NCI-H2171 treated with DMSO at 0.1 percent for 48 hours (cell line): ENCODE measurements at regions not wholly inside any gene's neighbourhood (a gene's known extent, or its start where the extent isn't known, plus 50 kb on each side); places are given as distances from the start of the nearest gene placed in this dataset.

Source experiments
- DNase-seq: peaks from one replicate; lab custom pipeline; 2025; lab: John Stamatoyannopoulos, UW

- no peak for DNase-seq
Observed at GRCh38 chr20:39633689-39634088, 671.5 kb downstream of the DHX35 start.

- no peak for DNase-seq
Observed at GRCh38 chr20:39632757-39633156, 670.6 kb downstream of the DHX35 start.

GRCh38 chr20:39632176-39632575 lies 670.0 kb downstream of the DHX35 start:
- DNase-seq = no peak

- no peak for DNase-seq
Observed at GRCh38 chr20:39631557-39631956, 669.4 kb downstream of the DHX35 start.

GRCh38 chr20:39630215-39630908 lies 668.2 kb downstream of the DHX35 start:
- DNase-seq = peak; percentile 53

- DNase-seq = no peak
Observed at GRCh38 chr20:39627765-39628164, 665.6 kb downstream of the DHX35 start.

- no peak for DNase-seq
Observed at GRCh38 chr20:39624316-39624715, 662.2 kb downstream of the DHX35 start.

GRCh38 chr20:39623584-39624234 lies 661.6 kb downstream of the DHX35 start:
- DNase-seq = no peak

GRCh38 chr20:39619271-39619785 lies 657.2 kb downstream of the DHX35 start:
- no peak for DNase-seq

GRCh38 chr20:39611901-39612300 lies 649.8 kb downstream of the DHX35 start:
- DNase-seq = no peak

GRCh38 chr20:39607141-39607540 lies 645.0 kb downstream of the DHX35 start:
- no peak for DNase-seq

GRCh38 chr20:39605908-39606307 lies 643.8 kb downstream of the DHX35 start:
- DNase-seq = no peak

GRCh38 chr20:39605361-39605760 lies 643.2 kb downstream of the DHX35 start:
- no peak for DNase-seq

GRCh38 chr20:39603219-39603618 lies 641.1 kb downstream of the DHX35 start:
- no peak for DNase-seq

- no peak for DNase-seq
Observed at GRCh38 chr20:39602649-39603048, 640.5 kb downstream of the DHX35 start.

GRCh38 chr20:39600871-39601270 lies 638.7 kb downstream of the DHX35 start:
- no peak for DNase-seq

- no peak for DNase-seq
Observed at GRCh38 chr20:39600156-39600555, 638.0 kb downstream of the DHX35 start.

- no peak for DNase-seq
Observed at GRCh38 chr20:39596554-39596953, 634.4 kb downstream of the DHX35 start.

- no peak for DNase-seq
Observed at GRCh38 chr20:39592371-39592770, 630.2 kb downstream of the DHX35 start.

GRCh38 chr20:39588148-39588757 lies 626.1 kb downstream of the DHX35 start:
- DNase-seq = no peak

- DNase-seq = no peak
Observed at GRCh38 chr20:39581034-39581433, 618.9 kb downstream of the DHX35 start.

GRCh38 chr20:39576771-39577170 lies 614.6 kb downstream of the DHX35 start:
- no peak for DNase-seq

GRCh38 chr20:39574061-39574460 lies 611.9 kb downstream of the DHX35 start:
- no peak for DNase-seq
